ENCODE measurements at regions not wholly inside any gene's neighbourhood (a gene's known extent, or its start where the extent isn't known, plus 50 kb on each side); places are given as distances from the start of the nearest gene placed in this dataset.

- TF ChIP-seq CTCF (IDR thresholded peaks at IDR 0.05) = no peak
These were observed 216.2 kb downstream of the HS3ST3A1 start for GRCh38 chr17:13385481-13385911.

GRCh38 chr17:13384626-13385025 lies 217.1 kb downstream of the HS3ST3A1 start:
- Histone ChIP-seq H3K36me3 (ENCODE audit: low read depth) (no peaks in the 10 kb centered on the region), H3K4me3 (no peak overlapping the region), H3K9me3 (no peaks in the 10 kb centered on the region), H3K4me1 (ENCODE audit: low read depth) (no peaks in the 10 kb centered on the region)
- DNase-seq = no peak
- ATAC-seq = no peak
- no peak for TF ChIP-seq CTCF (IDR thresholded peaks at IDR 0.05)
- intact Hi-C loops (cut with DNase I, micrococcal nuclease) = no loop called here

More at GRCh38 chr17:13385481-13385911, 216.2 kb downstream of the HS3ST3A1 start:
- H3K4me1 ChIP-seq (ENCODE audit: low read depth) = no peaks in the 10 kb centered on the region
- no peak for ATAC-seq
- no peak overlapping the region for H3K4me3 ChIP-seq
- DNase-seq = no peak
- intact Hi-C loops (cut with DNase I, micrococcal nuclease) = no loop called here
- no peaks in the 10 kb centered on the region for H3K36me3 ChIP-seq (ENCODE audit: low read depth)
- no peaks in the 10 kb centered on the region for H3K9me3 ChIP-seq

DNA sequence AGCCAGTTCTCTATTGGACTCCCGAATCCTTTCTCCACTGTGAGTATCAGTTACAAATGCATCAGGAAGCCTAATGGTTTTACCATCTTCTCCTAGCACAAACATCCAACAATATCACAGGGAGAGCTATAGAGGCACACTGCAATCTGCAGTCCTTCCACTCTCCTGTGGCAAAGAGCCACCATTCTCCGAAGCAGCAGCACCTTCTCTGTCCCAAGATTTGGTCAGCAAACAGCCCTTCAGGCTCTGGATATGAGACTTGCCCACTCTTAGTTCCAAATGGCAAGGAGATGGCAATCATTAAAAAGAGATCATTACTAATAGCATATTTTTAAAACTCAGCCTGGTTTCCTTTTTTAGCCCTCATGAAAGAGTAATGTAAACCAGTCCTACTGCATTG lies 223.4 kb downstream of the HS3ST3A1 start:
- no peak for ATAC-seq
- no peak for TF ChIP-seq CTCF (IDR thresholded peaks at IDR 0.05)
- no peaks in the 10 kb centered on the region for H3K4me1 ChIP-seq (ENCODE audit: low read depth)
- H3K4me3 ChIP-seq = no peak overlapping the region
- no peaks in the 10 kb centered on the region for H3K9me3 ChIP-seq
- no peaks in the 10 kb centered on the region for H3K36me3 ChIP-seq (ENCODE audit: low read depth)
- DNase-seq = no peak
- intact Hi-C loops (cut with DNase I, micrococcal nuclease) = no loop called here

GRCh38 chr17:13374203-13375143 lies 227.3 kb downstream of the HS3ST3A1 start:
- no peak for ATAC-seq
- Histone ChIP-seq H3K9me3 (no peaks in the 10 kb centered on the region), H3K36me3 (ENCODE audit: low read depth) (no peaks in the 10 kb centered on the region), H3K4me1 (ENCODE audit: low read depth) (no peaks in the 10 kb centered on the region), H3K4me3 (no peak overlapping the region)
- no peak for DNase-seq
- intact Hi-C loops (cut with DNase I, micrococcal nuclease) = no loop called here
- no peak for TF ChIP-seq CTCF (IDR thresholded peaks at IDR 0.05)

GRCh38 chr17:13372432-13372831 lies 229.3 kb downstream of the HS3ST3A1 start:
- DNase-seq (no peak), ATAC-seq (no peak)
- Histone ChIP-seq H3K9me3 (no peaks in the 10 kb centered on the region), H3K4me3 (no peak overlapping the region), H3K4me1 (ENCODE audit: low read depth) (no peaks in the 10 kb centered on the region), H3K36me3 (ENCODE audit: low read depth) (no peaks in the 10 kb centered on the region)
- TF ChIP-seq CTCF (IDR thresholded peaks at IDR 0.05) = no peak
- intact Hi-C loops (cut with DNase I, micrococcal nuclease) = no loop called here
